ENCODE measurements at regions not wholly inside any gene's neighbourhood (a gene's known extent, or its start where the extent isn't known, plus 50 kb on each side); places are given as distances from the start of the nearest gene placed in this dataset.
"Not testable (repeated sequence)": the region's sequence is repeated elsewhere in the genome, so short reads cannot be mapped to it uniquely, and the experiment has no call there.

DNA sequence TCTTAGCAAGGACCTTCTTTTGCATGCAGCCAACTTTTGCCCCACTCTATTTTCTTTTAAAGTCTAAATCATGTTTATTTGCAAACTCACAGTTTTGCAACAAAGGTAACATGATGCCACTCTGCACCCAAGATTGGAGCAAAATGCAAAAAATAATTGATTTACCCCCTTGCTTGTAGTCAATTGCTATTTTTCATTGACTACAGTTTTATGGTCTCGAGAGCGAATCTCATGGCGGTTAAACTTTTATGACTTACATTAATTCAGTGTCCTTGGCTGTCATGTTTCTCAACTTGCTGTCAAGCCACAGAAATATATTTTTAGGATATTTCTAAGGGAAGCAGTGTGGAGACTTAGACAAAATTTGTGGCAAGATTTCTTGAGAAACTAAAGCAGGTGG lies 110.0 kb upstream of the JCAD start:
- no peak for DNase-seq

GRCh38 chr10:30166929-30167328 lies 107.5 kb upstream of the JCAD start:
- DNase-seq, result no peak

DNA sequence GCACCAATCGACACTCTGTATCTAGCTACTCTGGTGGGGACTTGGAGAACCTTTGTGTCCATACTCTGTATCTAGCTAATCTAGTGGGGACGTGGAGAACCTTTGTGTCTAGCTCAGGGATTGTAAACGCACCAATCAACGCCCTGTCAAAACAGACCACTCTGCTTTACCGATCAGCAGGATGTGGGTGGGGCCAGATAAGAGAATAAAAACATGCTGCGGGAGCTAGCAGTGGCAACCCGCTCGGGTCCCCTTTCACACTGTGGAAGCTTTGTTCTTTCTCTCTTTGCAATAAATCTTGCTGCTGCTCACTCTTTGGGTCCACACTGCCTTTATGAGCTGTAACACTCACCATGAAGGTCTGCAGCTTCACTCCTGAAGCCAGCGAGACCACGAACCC lies 104.0 kb upstream of the JCAD start:
- DNase-seq, result not testable (repeated sequence)

GRCh38 chr10:30162796-30163195 lies 103.4 kb upstream of the JCAD start:
- not testable (repeated sequence) for DNase-seq

DNA sequence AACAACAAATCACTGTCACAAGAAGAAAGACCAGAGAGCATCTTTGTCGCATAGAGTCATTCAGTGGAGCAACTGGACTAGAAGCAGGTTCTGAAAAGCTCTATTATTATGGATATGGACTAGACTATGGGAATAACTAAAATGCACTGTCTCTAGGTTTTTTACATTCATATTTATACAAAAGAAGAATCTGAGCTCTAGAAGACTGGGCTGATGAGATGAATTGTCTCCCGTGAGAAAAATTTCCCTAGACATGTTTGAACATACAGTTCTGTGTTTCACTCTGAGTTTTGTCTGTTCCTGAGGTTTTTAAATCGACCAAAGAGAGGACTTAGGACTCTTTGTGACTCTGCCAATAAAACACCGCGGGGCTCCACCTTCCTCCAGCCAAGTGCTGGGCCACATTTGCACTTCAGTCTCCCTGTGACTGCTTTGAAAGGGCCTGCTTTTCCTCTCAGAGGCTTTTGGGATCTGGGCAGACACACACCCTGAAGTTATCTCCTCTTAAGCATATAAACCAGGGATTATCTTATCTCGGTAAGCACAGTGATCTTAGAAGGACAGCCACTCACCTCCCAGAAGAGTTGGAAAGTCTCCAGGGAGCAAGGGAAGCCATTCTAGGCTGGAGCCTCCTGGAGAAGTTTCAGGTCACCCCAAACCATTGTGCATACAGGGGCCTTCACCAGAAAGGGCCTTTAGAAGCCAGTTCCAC lies 101.0 kb upstream of the JCAD start:
- no peak for DNase-seq

- DNase-seq, result not testable (repeated sequence)
These were observed 100.2 kb upstream of the JCAD start for GRCh38 chr10:30159614-30160013.

DNA sequence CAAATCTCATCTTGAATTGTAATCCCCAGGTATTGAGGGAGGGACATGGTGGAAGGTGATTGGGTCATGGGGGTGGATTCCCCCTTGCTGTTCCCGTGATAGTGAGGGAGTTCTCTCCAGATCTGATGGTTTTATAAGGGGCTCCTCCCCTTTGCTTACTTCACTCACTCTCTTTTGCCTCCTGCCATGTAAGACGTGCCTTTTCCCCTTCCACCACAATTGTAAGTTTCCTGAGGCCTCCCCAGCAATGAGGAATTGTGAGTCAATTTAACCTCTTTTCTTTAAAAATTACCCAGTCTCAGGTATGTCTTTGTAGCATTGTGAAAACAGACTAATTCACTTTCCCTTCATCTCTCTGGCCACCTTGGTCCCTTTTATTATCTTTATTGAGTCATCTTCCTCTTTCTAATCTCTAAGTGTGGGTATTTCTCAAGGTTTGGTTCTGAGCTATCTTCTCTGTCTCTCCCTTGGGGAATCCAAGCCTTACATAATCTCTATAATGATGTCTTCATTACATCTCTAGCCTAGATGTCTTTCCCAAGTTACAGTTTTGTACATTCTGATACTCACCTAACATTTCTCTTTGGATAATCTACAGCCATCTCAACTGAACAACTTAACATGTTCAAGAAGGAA lies 99.1 kb upstream of the JCAD start:
- no peak for DNase-seq

GRCh38 chr10:30155401-30155800 lies 96.0 kb upstream of the JCAD start:
- DNase-seq, result no peak

DNA sequence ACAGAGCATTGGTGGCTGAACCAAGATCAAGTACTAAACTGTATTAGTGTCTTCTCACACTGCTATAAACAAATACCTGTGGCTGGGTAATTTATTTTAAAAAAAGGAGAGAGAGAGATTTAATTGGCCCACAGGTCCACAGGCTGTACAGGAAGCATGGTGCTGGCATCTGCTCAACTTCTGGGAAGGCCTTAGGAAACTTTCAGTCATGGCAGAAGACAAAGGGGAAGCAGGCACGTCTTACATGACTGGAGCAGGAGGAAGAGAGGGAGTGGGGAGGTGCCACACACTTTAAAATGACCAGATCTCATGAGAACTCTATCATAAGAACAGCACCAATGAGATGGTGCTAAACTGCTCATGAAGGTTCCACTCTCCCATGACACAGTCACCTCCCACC lies 95.2 kb upstream of the JCAD start:
- no peak for DNase-seq

DNA sequence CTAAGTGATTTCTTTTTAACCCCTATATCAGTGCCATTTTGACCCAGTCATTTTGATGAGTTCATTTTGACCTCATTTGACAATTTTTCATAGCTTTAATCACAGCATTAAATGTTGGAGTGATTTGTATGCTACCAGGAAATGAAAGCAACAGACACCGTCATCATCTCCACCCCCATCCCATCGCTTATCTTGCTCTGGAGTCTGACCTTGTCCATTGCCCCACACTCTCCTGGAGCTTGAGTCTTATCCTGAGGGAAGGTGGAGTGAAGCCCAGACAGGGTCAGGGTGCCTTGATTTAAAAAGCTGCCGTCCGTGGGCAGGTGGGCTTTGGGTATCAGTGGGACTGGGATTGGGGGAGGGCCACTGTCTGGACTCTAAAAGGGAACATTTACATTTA lies 94.7 kb upstream of the JCAD start:
- no peak for DNase-seq

DNA sequence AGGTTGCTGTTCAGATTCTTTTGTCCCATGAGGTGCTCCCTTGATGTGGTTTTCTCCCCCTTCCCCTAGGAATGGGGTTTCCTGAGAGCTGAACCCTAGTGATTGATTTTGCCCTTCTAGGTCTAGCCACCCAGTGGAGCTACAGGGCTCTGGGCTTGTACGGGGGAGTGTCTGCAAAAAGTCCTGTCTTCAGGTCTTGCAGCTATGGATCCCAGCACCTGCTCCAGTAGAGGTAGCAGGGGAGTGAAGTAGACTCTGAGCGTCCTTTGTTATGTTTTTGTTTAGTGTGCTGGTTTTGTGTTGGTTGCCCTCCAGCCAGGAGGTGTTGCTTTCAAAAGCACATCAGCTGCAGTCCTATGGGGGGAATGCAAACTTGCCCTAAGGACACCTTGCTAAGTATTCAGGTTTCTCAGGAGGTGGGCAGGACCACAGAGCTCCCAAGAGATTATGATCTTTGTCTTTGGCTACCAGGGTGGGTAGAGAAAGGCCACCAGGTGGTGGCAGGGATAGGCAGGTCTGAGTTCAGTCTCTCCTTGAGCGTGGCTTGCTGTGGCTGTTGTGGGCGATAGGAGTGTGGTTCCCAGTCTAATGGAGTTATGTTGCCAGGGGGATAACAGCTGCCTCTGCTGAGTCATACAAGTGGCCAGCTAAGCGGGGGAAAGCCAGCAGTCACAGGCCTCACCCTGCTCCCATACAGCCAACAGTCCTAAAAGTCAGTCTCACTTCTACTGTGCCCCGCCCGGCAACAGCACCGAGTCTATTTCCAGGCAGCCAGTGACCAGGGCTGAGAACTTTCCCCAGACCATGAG lies 92.4 kb upstream of the JCAD start:
- DNase-seq, result no peak

- DNase-seq, result no peak
These were observed 82.0 kb upstream of the JCAD start for GRCh38 chr10:30141423-30141822.

DNA sequence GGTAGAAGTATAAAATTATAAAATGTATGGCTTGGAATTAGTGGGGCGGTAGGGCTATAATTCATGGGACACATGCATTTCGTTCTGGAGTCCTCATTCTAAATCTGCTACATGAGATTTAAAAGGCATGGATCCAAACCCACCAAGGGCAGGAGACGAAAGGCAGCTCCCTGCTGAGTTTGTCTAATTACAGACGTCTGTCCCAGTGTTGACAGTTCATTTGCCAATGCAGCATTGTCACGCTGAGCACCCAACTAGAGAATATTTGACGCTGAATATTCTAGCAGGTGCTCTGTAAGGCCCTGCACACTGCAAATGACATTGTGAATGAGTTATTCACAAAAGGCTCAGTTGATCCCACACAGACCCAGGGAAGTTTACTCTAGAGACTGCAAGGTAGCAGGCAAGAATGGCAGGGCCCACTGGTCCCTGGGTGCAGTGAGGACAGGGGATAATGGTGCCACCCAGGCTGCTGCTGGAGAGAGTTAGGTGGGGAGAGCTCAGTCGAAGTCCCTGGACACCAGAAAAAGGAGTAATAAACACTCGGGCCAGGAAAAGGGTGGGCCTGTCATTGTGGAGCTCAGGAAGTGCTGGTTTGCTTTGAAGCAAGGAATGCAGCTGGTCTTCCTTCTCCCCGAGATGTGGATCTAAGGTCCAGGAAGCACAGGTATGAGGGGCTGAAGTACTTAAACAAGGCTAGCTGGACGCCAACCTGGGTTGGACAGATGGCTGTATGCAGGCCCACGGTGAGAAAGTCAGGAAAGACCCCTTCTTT lies 75.0 kb upstream of the JCAD start:
- DNase-seq, result no peak

DNA sequence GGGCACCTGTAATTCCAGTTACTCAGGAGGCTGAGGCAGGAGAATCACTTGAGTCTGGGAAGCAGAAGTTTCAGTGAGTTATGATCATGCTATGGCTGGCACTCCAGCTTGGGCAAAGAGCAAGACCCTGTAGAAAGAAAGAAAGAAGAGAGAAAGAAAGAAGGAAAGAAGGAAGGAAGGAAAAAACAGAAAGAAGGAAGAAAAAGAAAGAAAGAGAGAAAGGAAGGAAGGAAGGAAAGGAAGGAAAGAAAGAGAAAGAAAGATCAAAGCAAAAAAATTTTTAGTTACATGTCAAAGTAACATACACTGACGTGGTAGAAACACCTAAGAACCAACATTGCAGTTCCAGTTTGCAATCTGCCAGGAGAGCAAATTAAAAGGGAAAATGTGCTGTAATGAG lies 73.8 kb upstream of the JCAD start:
- DNase-seq, result no peak

GRCh38 chr10:30131369-30131768 lies 72.0 kb upstream of the JCAD start:
- DNase-seq, result not testable (repeated sequence)

DNA sequence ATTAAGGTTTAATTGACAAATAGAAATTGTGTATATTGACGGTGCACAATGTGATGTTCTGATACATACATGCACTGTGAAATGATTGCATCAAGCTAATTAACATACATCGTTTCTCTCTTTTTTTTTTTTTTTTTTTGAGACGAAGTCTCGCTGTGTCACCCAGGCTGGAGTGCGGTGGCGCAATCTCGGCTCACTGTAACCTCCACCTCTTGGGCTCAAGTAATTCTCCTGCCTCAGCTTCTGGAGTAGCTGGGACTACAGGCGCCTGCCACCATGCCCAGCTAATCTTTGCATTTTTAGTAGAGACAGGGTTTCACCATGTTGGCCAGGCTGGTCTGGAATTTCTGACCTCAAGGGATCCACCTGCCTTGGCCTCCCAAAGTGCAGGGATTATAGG lies 69.9 kb upstream of the JCAD start:
- DNase-seq, result not testable (repeated sequence)

DNA sequence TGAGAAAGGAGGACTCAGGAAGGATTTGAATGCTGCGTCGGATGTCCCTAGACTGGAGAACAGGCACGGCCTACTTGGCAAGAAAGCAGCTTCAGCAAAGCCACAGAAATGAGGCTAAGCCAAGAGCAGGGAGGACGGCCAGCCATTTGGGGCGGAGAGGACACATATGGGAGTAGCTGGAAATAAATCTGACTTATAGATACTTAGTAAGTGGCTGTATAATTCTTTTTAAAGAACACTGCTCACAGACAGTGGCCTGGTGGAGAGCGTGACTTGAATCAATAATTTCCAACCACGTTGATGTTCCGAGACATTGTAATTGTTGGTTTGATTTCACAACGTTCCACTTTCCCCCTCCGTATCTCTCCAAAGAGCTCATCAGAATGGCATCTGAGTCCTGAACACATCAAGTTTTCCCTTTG lies 67.7 kb upstream of the JCAD start:
- DNase-seq, result no peak

DNA sequence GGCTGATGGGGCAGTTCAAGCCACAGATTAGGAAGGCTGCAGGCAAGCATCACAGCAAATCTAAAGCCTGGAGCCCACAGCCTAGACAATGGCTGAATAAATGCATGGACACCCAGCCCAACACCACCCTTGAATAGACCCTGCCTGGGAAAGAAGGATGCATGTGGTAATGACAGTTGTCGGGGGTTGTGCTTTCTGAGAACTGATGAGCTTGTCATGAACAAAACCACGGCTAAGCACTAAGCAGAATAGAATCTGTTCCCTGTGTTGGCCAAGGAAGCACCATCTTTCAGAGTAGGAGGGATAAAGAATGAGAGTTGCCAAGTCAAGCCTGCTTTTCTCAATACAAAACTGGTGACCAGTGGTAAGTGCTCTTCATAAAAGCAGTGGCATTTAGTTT lies 66.1 kb upstream of the JCAD start:
- DNase-seq, result no peak

- DNase-seq, result no peak
These were observed 65.3 kb upstream of the JCAD start for GRCh38 chr10:30124704-30125103.

GRCh38 chr10:30121401-30121800 lies 62.0 kb upstream of the JCAD start:
- DNase-seq, result no peak

GRCh38 chr10:30118590-30118989 lies 59.2 kb upstream of the JCAD start:
- no peak for DNase-seq

DNA sequence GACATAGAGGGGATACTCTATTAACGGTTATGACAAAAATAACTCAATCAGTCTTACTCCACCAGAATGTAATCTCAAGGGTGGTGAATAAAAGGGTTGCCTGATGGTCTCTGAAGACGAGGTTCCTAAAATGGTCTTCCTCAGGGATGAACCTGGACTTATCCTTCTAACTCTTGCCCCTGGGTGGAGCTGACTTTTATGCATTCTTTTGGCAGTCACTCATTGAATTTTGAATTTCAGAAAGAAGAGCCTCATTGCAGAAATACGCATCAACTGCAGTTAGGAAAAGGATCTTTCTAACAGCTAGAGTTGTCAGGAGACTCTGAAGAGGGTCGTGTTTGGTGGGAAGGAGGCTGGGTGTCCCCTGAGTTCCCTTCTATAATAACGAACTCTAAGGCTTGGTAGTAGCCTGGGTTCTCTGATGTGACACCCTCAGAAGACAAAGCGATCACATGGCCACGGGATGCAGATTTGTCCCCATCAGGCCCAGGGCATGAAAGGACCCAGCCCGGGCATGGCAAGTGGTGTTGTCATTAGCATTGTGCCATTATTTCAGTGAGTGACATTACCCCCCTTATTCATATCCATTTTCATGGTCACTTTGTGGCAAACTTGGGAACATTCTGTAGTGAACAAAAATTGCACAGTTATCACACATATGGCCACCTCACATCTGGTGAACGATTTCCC lies 58.6 kb upstream of the JCAD start:
- DNase-seq, result no peak

GRCh38 chr10:30116041-30116491 lies 56.7 kb upstream of the JCAD start:
- DNase-seq, result no peak

Measured in stimulated activated CD4-positive, alpha-beta T cell treated with anti-CD3 and anti-CD28 coated beads, Interleukin-15, amount 100 ng/mL, for 24 hours (primary cell).